Erythroblast (primary cell): ENCODE measurements at regions not wholly inside any gene's neighbourhood (a gene's known extent, or its start where the extent isn't known, plus 50 kb on each side); places are given as distances from the start of the nearest gene placed in this dataset.

Source experiments
- GATA1 ChIP-seq: IDR thresholded peaks from 2 replicates; pipeline ENCODE4 v1.6.1; 2011; ENCODE audit warnings: low read depth, mild to moderate bottlenecking, control low read depth, low read length, moderate library complexity
- POLR2A ChIP-seq: IDR thresholded peaks from 2 replicates; pipeline ENCODE4 v1.6.1; 2011; ENCODE audit warnings: mild to moderate bottlenecking, low read length

DNA sequence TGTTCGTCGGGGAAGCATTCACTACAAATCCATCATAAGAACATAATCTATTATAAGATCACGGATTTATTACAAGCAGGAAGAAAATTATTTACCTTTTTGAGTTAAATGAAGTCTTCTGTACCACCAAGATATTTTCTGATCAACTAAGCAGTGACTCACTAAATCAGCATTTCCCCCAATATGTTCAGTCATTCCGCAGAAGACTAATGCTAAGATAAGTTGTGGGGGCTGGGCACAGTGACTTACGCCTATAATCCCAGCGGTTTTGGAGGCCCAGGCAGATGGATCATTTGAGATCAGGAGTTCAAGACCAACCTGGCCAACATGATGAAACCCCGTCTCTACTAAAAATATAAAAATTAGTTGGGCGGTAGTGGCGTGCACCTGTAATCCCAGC is 144.2 kb upstream of the EGR2 start:
- TF ChIP-seq POLR2A: no peak
- no peak for TF ChIP-seq GATA1
